Stimulated activated naive CD4-positive, alpha-beta T cell treated with Interleukin-2 at 50 U/mL for 16 hours (primary cell): ENCODE measurements at regions not wholly inside any gene's neighbourhood (a gene's known extent, or its start where the extent isn't known, plus 50 kb on each side); places are given as distances from the start of the nearest gene placed in this dataset.

Experiments
- DNase-seq: peaks from one replicate; lab custom pipeline; 2025; lab: John Stamatoyannopoulos, UW

DNA sequence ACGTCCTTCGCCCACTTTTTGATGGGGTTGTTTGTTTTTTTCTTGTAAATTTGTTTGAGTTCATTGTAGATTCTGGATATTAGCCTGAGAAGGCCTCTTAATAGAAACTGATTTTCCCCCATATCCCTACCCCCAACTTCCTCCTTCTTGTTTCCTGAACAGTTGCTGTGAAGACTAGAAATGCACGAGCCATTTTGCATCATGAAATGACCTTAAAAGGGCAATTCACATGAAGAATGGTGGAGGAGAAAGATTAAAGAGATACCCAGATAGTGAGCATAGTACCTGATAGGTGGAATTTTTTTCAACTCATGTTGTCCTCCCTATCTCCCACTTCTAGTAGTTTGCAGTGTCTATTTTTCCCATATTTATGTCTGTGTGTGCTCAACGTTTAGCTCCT lies 55.2 kb upstream of the KCNH8 start:
- DNase-seq, result no peak

GRCh38 chr3:19077388-19077787 lies 70.9 kb upstream of the KCNH8 start:
- no peak for DNase-seq

GRCh38 chr3:19075037-19075436 lies 73.3 kb upstream of the KCNH8 start:
- no peak for DNase-seq

- no peak for DNase-seq
These were observed 73.9 kb upstream of the KCNH8 start for GRCh38 chr3:19074257-19074900.

DNA sequence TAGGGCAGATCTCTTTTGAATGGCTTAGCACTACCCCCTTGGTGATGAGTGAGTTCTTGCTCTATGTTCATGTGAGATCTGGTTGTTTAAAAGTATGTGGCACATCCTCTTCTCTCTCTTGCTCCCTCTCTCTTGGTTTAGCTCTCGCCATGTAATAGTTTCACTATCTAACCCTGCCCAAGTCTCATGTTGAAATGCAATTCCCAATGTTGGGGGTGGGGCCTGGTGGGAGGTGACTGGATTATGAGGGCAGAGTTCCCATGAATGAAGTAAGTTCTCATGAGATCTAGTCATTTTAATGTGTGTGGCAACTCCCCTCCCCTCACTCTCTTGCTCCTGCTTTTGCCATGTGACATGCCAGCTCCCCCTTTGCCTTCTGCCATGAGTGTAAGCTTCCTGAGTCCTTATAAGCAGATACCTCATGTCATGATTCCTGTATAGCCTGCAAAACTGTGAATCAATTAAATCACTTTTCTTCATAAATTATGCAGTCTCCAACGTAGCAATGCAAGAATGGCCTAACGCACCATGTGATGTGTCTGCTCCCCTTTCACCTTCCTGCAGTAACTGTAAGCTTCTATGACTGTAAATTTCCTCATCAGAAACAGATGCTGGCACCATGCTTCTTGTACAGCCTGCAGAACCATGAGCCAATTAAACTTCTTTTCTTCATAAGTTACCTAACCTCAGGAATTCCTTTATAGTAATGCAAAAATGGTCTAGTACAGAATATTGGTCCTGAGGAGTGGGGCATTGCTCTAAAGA lies 74.8 kb upstream of the KCNH8 start:
- no peak for DNase-seq

- no peak for DNase-seq
These were observed 78.0 kb upstream of the KCNH8 start for GRCh38 chr3:19070325-19070724.

DNA sequence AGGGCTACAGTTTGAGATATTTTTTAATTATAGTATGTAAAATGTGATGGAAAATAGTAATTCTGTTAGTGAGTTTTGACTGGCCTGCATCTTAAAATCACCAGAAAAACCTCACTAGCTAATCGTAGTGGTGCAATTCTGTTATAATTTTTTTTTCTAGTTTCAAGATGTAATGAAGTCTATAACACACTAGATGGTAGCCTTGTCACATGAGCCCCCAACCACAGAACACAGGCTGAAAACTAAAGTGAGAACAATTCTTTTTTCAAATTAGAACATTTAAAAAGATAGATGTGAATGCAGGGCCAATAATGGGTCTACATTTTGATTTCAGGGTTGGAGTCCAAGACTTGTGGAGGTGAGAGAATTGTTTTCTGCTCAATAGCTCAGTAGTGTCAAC lies 83.3 kb upstream of the KCNH8 start:
- no peak for DNase-seq

GRCh38 chr3:19063936-19064335 lies 84.4 kb upstream of the KCNH8 start:
- no peak for DNase-seq

GRCh38 chr3:19060404-19060803 lies 87.9 kb upstream of the KCNH8 start:
- no peak for DNase-seq

GRCh38 chr3:19052874-19053273 lies 95.4 kb upstream of the KCNH8 start:
- DNase-seq, result no peak

DNA sequence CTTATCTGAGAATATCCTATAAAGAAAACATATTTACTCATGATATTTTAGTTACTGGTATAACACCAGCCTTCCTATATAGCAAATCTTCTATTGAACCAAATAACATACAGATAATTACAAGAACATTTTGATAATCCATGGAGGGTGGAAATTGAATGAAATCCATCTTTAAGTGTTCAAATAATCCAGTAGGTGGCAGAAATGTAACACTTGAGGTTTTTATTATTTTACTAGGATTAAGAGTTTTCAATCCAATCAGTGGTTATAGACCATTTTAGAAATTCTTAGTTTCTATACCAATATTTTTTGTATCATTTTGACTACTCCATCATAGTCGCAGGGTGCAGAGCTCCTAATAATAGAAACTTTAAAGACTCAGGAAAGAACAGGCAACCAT lies 101.9 kb upstream of the KCNH8 start:
- DNase-seq, result no peak

- no peak for DNase-seq
These were observed 117.8 kb upstream of the KCNH8 start for GRCh38 chr3:19030522-19030839.

- no peak for DNase-seq
These were observed 118.3 kb upstream of the KCNH8 start for GRCh38 chr3:19029837-19030521.

- DNase-seq, result no peak
These were observed 122.9 kb upstream of the KCNH8 start for GRCh38 chr3:19025441-19025840.

DNA sequence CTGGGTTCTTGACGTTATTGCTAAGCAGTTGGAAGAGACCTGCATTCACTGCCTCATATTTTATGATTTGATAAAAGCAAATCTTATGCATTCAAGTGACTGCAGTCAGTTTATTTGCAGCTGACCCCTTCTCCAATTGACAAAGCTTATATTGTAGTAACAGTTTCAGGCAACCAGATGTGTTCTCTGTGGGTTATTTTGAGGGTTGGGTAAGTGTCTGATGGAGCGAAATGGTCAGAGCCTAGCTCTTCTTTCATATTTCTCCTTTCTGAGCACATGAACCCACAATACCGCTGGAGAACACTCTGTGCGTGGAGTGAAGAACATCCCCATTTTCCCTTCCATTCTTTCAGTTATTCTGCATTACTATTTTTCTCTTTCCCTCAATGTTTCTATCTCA lies 125.8 kb upstream of the KCNH8 start:
- no peak for DNase-seq

- no peak for DNase-seq
These were observed 131.5 kb upstream of the KCNH8 start for GRCh38 chr3:19016851-19017250.

GRCh38 chr3:19013879-19014278 lies 134.4 kb upstream of the KCNH8 start:
- DNase-seq, result no peak

- DNase-seq, result no peak
These were observed 135.5 kb upstream of the KCNH8 start for GRCh38 chr3:19012846-19013245.

- no peak for DNase-seq
These were observed 145.7 kb upstream of the KCNH8 start for GRCh38 chr3:19002606-19003005.

DNA sequence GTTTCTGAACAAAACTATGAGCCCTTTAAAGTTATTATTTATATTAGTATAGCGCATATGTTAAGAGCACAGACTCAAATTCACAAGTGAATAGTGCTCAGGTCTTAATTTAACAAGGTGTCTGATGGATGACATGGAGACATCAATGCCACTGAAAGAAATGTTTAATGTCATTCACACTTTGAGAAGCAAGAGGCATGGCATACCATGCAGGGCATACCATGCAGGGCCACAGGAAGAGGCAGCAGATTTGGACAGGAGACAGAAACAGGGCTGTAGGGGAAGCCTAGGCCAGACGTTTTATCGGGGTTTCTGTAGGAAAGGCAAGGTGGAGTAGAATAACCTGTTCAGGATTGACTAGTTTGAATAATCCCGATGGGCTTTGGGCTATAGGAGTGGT lies 150.2 kb upstream of the KCNH8 start:
- DNase-seq, result no peak

GRCh38 chr3:18992709-18993108 lies 155.6 kb upstream of the KCNH8 start:
- DNase-seq, result no peak

- DNase-seq, result no peak
These were observed 159.0 kb upstream of the KCNH8 start for GRCh38 chr3:18989237-18989795.

DNA sequence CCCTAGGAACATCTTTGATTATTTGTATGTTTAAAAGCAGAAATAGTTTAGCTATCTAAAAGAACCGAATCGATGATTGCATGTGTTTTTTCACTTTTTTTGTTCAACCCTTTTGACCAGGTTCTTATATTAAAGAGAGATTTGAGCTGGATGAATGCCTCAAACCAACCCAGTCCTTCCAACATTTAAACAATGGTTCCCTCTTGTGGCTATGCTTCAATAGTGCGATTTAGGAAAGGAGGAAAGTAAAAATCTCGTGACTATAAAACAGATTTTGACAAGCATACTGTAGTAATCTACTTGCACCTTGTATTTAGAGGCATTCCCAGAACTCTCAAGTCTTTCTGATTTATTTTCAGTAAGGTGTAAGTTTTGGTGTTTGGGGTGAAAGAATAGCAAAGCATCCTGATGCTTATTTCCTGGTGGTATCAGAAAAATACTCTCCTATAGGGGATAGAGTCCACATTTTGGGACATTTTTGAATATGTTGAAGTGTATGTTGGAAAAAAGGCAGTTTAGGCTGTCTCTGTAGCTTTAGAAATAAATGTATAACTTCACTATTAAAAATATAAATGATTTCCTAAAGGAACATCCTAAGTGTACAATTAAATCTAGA lies 159.6 kb upstream of the KCNH8 start:
- no peak for DNase-seq
